ENCODE measurements at regions not wholly inside any gene's neighbourhood (a gene's known extent, or its start where the extent isn't known, plus 50 kb on each side); places are given as distances from the start of the nearest gene placed in this dataset.

GRCh38 chr3:106773795-106774194 lies 603.4 kb upstream of the CCDC54 start:
- no peak overlapping the region for H2BK5ac ChIP-seq (ENCODE audit: low read length)
- WGBS, 2 donors (ENCODE audit: extremely low coverage in 2 of 2, insufficient read length in 2 of 2, insufficient replicate concordance in 1 of 2): no CpG with 5 or more reads among the region's 1 CpG
- no peak for DNase-seq (ENCODE audit: low spot score)

GRCh38 chr3:106783231-106783630 lies 594.0 kb upstream of the CCDC54 start:
- Histone ChIP-seq H3K36me3 (replicated peaks in 1 of 2; ENCODE audit: control insufficient read depth in 2 of 2, insufficient read depth in 2 of 2, low read length in 2 of 2) (no peaks in the 10 kb centered on the region), H2BK15ac (ENCODE audit: low read length) (no peak overlapping the region), H3K27me3 (ENCODE audit: control insufficient read depth in 3 of 3, insufficient read depth in 3 of 3, low read depth in 1 of 3, low read length in 3 of 3) (no peaks in the 10 kb centered on the region), H3K4me1 (ENCODE audit: control insufficient read depth in 2 of 2, insufficient read depth in 1 of 2, low read depth in 1 of 2, low read length in 2 of 2) (no peaks in the 10 kb centered on the region), H3K23ac (ENCODE audit: low read depth, low read length, poor library complexity) (no peak overlapping the region), H3K14ac (ENCODE audit: low read length) (no peak overlapping the region), H3K9ac (ENCODE audit: low read depth, low read length, poor library complexity) (no peak overlapping the region), H4K8ac (ENCODE audit: low read depth, low read length) (no peak overlapping the region), H3K4me2 (ENCODE audit: insufficient read depth, low read length, poor library complexity, severe bottlenecking) (no peak overlapping the region), H2AFZ (ENCODE audit: low read length) (no peak overlapping the region), H3K18ac (ENCODE audit: low read length) (no peak overlapping the region), H3K79me1 (ENCODE audit: low read depth, low read length) (no peaks in the 10 kb centered on the region), H2BK5ac (ENCODE audit: low read length) (no peak overlapping the region), H3K4ac (ENCODE audit: low read length) (no peak overlapping the region), H3K27ac (replicated peaks; ENCODE audit: low read length) (no peak overlapping the region), H2BK12ac (ENCODE audit: low read length) (no peak overlapping the region), H3K4me3 (ENCODE audit: low read length in 2 of 2) (no peak overlapping the region), H4K91ac (ENCODE audit: low read depth, low read length, poor library complexity) (no peak overlapping the region), H2BK120ac (ENCODE audit: low read depth, low read length) (no peak overlapping the region), H2AK5ac (ENCODE audit: low read depth, low read length) (no peak overlapping the region), H3K9me3 (replicated peaks in 1 of 2; ENCODE audit: control insufficient read depth in 2 of 2, insufficient read depth in 1 of 2, low read depth in 1 of 2, low read length in 2 of 2) (no peaks in the 10 kb centered on the region)
- DNase-seq (ENCODE audit: low spot score): no peak

More at GRCh38 chr3:106773795-106774194, 603.4 kb upstream of the CCDC54 start:
- H3K4me3 ChIP-seq (ENCODE audit: low read length in 2 of 2): no peak overlapping the region
- no peak overlapping the region for H2BK12ac ChIP-seq (ENCODE audit: low read length)
- no peak overlapping the region for H4K91ac ChIP-seq (ENCODE audit: low read depth, low read length, poor library complexity)
- H3K14ac ChIP-seq (ENCODE audit: low read length): no peak overlapping the region
- H3K36me3 ChIP-seq (replicated peaks in 1 of 2; ENCODE audit: control insufficient read depth in 2 of 2, insufficient read depth in 2 of 2, low read length in 2 of 2): no peaks in the 10 kb centered on the region
- H3K27me3 ChIP-seq (ENCODE audit: control insufficient read depth in 3 of 3, insufficient read depth in 3 of 3, low read depth in 1 of 3, low read length in 3 of 3): no peaks in the 10 kb centered on the region
- no peak overlapping the region for H2AK5ac ChIP-seq (ENCODE audit: low read depth, low read length)
- no peak overlapping the region for H3K27ac ChIP-seq (replicated peaks; ENCODE audit: low read length)
- H2AFZ ChIP-seq (ENCODE audit: low read length): no peak overlapping the region
- H2BK120ac ChIP-seq (ENCODE audit: low read depth, low read length): no peak overlapping the region
- H3K4me2 ChIP-seq (ENCODE audit: insufficient read depth, low read length, poor library complexity, severe bottlenecking): no peak overlapping the region
- H2BK15ac ChIP-seq (ENCODE audit: low read length): no peak overlapping the region
- H3K4ac ChIP-seq (ENCODE audit: low read length): no peak overlapping the region
- H3K79me1 ChIP-seq (ENCODE audit: low read depth, low read length): no peaks in the 10 kb centered on the region
- H3K9me3 ChIP-seq (replicated peaks in 1 of 2; ENCODE audit: control insufficient read depth in 2 of 2, insufficient read depth in 1 of 2, low read depth in 1 of 2, low read length in 2 of 2): peaks cover 0 to 2% of the 10 kb centered on the region in 2 donors
- no peak overlapping the region for H4K8ac ChIP-seq (ENCODE audit: low read depth, low read length)
- no peaks in the 10 kb centered on the region for H3K4me1 ChIP-seq (ENCODE audit: control insufficient read depth in 2 of 2, insufficient read depth in 1 of 2, low read depth in 1 of 2, low read length in 2 of 2)
- H3K23ac ChIP-seq (ENCODE audit: low read depth, low read length, poor library complexity): no peak overlapping the region
- no peak overlapping the region for H3K9ac ChIP-seq (ENCODE audit: low read depth, low read length, poor library complexity)
- H3K18ac ChIP-seq (ENCODE audit: low read length): no peak overlapping the region

GRCh38 chr3:106789276-106789675 lies 588.0 kb upstream of the CCDC54 start:
- H2BK15ac ChIP-seq (ENCODE audit: low read length): no peak overlapping the region
- H2BK12ac ChIP-seq (ENCODE audit: low read length): no peak overlapping the region
- no peak overlapping the region for H4K91ac ChIP-seq (ENCODE audit: low read depth, low read length, poor library complexity)
- no peak overlapping the region for H3K18ac ChIP-seq (ENCODE audit: low read length)
- no peaks in the 10 kb centered on the region for H3K9me3 ChIP-seq (replicated peaks in 1 of 2; ENCODE audit: control insufficient read depth in 2 of 2, insufficient read depth in 1 of 2, low read depth in 1 of 2, low read length in 2 of 2)
- no peak overlapping the region for H2BK120ac ChIP-seq (ENCODE audit: low read depth, low read length)
- H3K79me1 ChIP-seq (ENCODE audit: low read depth, low read length): no peaks in the 10 kb centered on the region
- no peak overlapping the region for H3K9ac ChIP-seq (ENCODE audit: low read depth, low read length, poor library complexity)
- H3K23ac ChIP-seq (ENCODE audit: low read depth, low read length, poor library complexity): no peak overlapping the region
- H3K27ac ChIP-seq (replicated peaks; ENCODE audit: low read length): no peak overlapping the region
- no peak for DNase-seq (ENCODE audit: low spot score)
- no peak overlapping the region for H3K14ac ChIP-seq (ENCODE audit: low read length)
- H3K4me2 ChIP-seq (ENCODE audit: insufficient read depth, low read length, poor library complexity, severe bottlenecking): no peak overlapping the region
- H2AFZ ChIP-seq (ENCODE audit: low read length): no peak overlapping the region
- no peak overlapping the region for H3K4ac ChIP-seq (ENCODE audit: low read length)
- no peak overlapping the region for H3K4me3 ChIP-seq (ENCODE audit: low read length in 2 of 2)
- H4K8ac ChIP-seq (ENCODE audit: low read depth, low read length): no peak overlapping the region
- H3K36me3 ChIP-seq (replicated peaks in 1 of 2; ENCODE audit: control insufficient read depth in 2 of 2, insufficient read depth in 2 of 2, low read length in 2 of 2): no peaks in the 10 kb centered on the region
- no peak overlapping the region for H2AK5ac ChIP-seq (ENCODE audit: low read depth, low read length)
- no peaks in the 10 kb centered on the region for H3K27me3 ChIP-seq (ENCODE audit: control insufficient read depth in 3 of 3, insufficient read depth in 3 of 3, low read depth in 1 of 3, low read length in 3 of 3)
- H3K4me1 ChIP-seq (ENCODE audit: control insufficient read depth in 2 of 2, insufficient read depth in 1 of 2, low read depth in 1 of 2, low read length in 2 of 2): no peaks in the 10 kb centered on the region
- WGBS, 2 donors (ENCODE audit: extremely low coverage in 2 of 2, insufficient read length in 2 of 2, insufficient replicate concordance in 1 of 2): no CpG with 5 or more reads among the region's 4 CpGs
- no peak overlapping the region for H2BK5ac ChIP-seq (ENCODE audit: low read length)

GRCh38 chr3:106792716-106793115 lies 584.5 kb upstream of the CCDC54 start:
- no peak overlapping the region for H3K4me2 ChIP-seq (ENCODE audit: insufficient read depth, low read length, poor library complexity, severe bottlenecking)
- no peak overlapping the region for H3K23ac ChIP-seq (ENCODE audit: low read depth, low read length, poor library complexity)
- H3K18ac ChIP-seq (ENCODE audit: low read length): no peak overlapping the region
- no peaks in the 10 kb centered on the region for H3K27me3 ChIP-seq (ENCODE audit: control insufficient read depth in 3 of 3, insufficient read depth in 3 of 3, low read depth in 1 of 3, low read length in 3 of 3)
- H3K36me3 ChIP-seq (replicated peaks in 1 of 2; ENCODE audit: control insufficient read depth in 2 of 2, insufficient read depth in 2 of 2, low read length in 2 of 2): no peaks in the 10 kb centered on the region
- H3K4me1 ChIP-seq (ENCODE audit: control insufficient read depth in 2 of 2, insufficient read depth in 1 of 2, low read depth in 1 of 2, low read length in 2 of 2): no peaks in the 10 kb centered on the region
- no peak overlapping the region for H2BK5ac ChIP-seq (ENCODE audit: low read length)
- no peak overlapping the region for H2AFZ ChIP-seq (ENCODE audit: low read length)
- H3K79me1 ChIP-seq (ENCODE audit: low read depth, low read length): no peaks in the 10 kb centered on the region
- H3K14ac ChIP-seq (ENCODE audit: low read length): no peak overlapping the region
- no peak overlapping the region for H4K91ac ChIP-seq (ENCODE audit: low read depth, low read length, poor library complexity)
- H3K9ac ChIP-seq (ENCODE audit: low read depth, low read length, poor library complexity): no peak overlapping the region
- WGBS, 2 donors (ENCODE audit: extremely low coverage in 2 of 2, insufficient read length in 2 of 2, insufficient replicate concordance in 1 of 2): no CpG with 5 or more reads among the region's 1 CpG
- no peak for DNase-seq (ENCODE audit: low spot score)
- H4K8ac ChIP-seq (ENCODE audit: low read depth, low read length): no peak overlapping the region
- no peak overlapping the region for H2AK5ac ChIP-seq (ENCODE audit: low read depth, low read length)
- no peak overlapping the region for H2BK120ac ChIP-seq (ENCODE audit: low read depth, low read length)
- H3K9me3 ChIP-seq (replicated peaks in 1 of 2; ENCODE audit: control insufficient read depth in 2 of 2, insufficient read depth in 1 of 2, low read depth in 1 of 2, low read length in 2 of 2): no peaks in the 10 kb centered on the region
- no peak overlapping the region for H3K27ac ChIP-seq (replicated peaks; ENCODE audit: low read length)
- H3K4ac ChIP-seq (ENCODE audit: low read length): no peak overlapping the region
- H2BK12ac ChIP-seq (ENCODE audit: low read length): no peak overlapping the region
- H2BK15ac ChIP-seq (ENCODE audit: low read length): no peak overlapping the region
- H3K4me3 ChIP-seq (ENCODE audit: low read length in 2 of 2): no peak overlapping the region

Data from neuronal stem cell (in vitro differentiated cells).